ENCODE measurements at regions not wholly inside any gene's neighbourhood (a gene's known extent, or its start where the extent isn't known, plus 50 kb on each side); places are given as distances from the start of the nearest gene placed in this dataset.

GRCh38 chr3:66747696-66748095, 246.9 kb upstream of the LRIG1 start:
- Histone ChIP-seq H3K4me1 (ENCODE audit: insufficient read depth, low read length, poor library complexity, severe bottlenecking) (no peaks in the 10 kb centered on the region), H3K4me3 (ENCODE audit: low read depth, low read length, poor library complexity, severe bottlenecking) (no peak overlapping the region), H3K27me3 (replicated peaks; ENCODE audit: insufficient read depth, low read depth, low read length, poor library complexity) (no peaks in the 10 kb centered on the region), H3K27ac (ENCODE audit: low read depth, low read length, poor library complexity, severe bottlenecking) (no peak overlapping the region), H3K36me3 (ENCODE audit: insufficient read depth, low read length, poor library complexity, severe bottlenecking) (no peaks in the 10 kb centered on the region), H3K9me3 (ENCODE audit: low read depth, low read length, poor library complexity, severe bottlenecking) (no peaks in the 10 kb centered on the region)
- intact Hi-C loops (cut with micrococcal nuclease; ENCODE audit: unreplicated experiment) = no loop called here
- no TSS peak for BruUV-seq (replicated peaks)
- TF ChIP-seq CTCF (conservative IDR thresholded peaks at IDR 0.05; ENCODE audit: low read depth, low read length) (no peak), EZH2 (IDR thresholded peaks at IDR 0.05; ENCODE audit: borderline replicate concordance, low read depth, low read length, poor library complexity, severe bottlenecking) (no peak)
- CTCF ChIA-PET = no interaction called here
- DNase-seq (ENCODE audit: low spot score) = no peak
- POLR2A ChIA-PET (ENCODE audit: low non-redundant PET) = no interaction called here

- ChIA-PET CTCF (no interaction called here), POLR2A (ENCODE audit: low non-redundant PET) (no interaction called here)
- Histone ChIP-seq H3K4me1 (ENCODE audit: insufficient read depth, low read length, poor library complexity, severe bottlenecking) (no peaks in the 10 kb centered on the region), H3K27ac (ENCODE audit: low read depth, low read length, poor library complexity, severe bottlenecking) (no peak overlapping the region), H3K4me3 (ENCODE audit: low read depth, low read length, poor library complexity, severe bottlenecking) (no peak overlapping the region), H3K27me3 (replicated peaks; ENCODE audit: insufficient read depth, low read depth, low read length, poor library complexity) (no peaks in the 10 kb centered on the region), H3K9me3 (ENCODE audit: low read depth, low read length, poor library complexity, severe bottlenecking) (no peaks in the 10 kb centered on the region), H3K36me3 (ENCODE audit: insufficient read depth, low read length, poor library complexity, severe bottlenecking) (no peaks in the 10 kb centered on the region)
- intact Hi-C loops (cut with micrococcal nuclease; ENCODE audit: unreplicated experiment) = no loop called here
- no TSS peak for BruUV-seq (replicated peaks)
- TF ChIP-seq EZH2 (IDR thresholded peaks at IDR 0.05; ENCODE audit: borderline replicate concordance, low read depth, low read length, poor library complexity, severe bottlenecking) = no peak
- 0 out of 2 replicates have a peak, but pooled peaks have one; percentile 15 for TF ChIP-seq CTCF (conservative IDR thresholded peaks at IDR 0.05; ENCODE audit: low read depth, low read length)
- no peak for DNase-seq (ENCODE audit: low spot score)
Measured at GRCh38 chr3:66748175-66748876, 247.5 kb upstream of the LRIG1 start.

- no peaks in the 10 kb centered on the region for H3K27me3 ChIP-seq (replicated peaks; ENCODE audit: insufficient read depth, low read depth, low read length, poor library complexity)
- intact Hi-C loops (cut with micrococcal nuclease; ENCODE audit: unreplicated experiment) = no loop called here
- no peaks in the 10 kb centered on the region for H3K9me3 ChIP-seq (ENCODE audit: low read depth, low read length, poor library complexity, severe bottlenecking)
- DNase-seq (ENCODE audit: low spot score) = no peak
- no peak for TF ChIP-seq EZH2 (IDR thresholded peaks at IDR 0.05; ENCODE audit: borderline replicate concordance, low read depth, low read length, poor library complexity, severe bottlenecking)
- no peak for TF ChIP-seq CTCF (conservative IDR thresholded peaks at IDR 0.05; ENCODE audit: low read depth, low read length)
- no TSS peak for BruUV-seq (replicated peaks)
- no peak overlapping the region for H3K4me3 ChIP-seq (ENCODE audit: low read depth, low read length, poor library complexity, severe bottlenecking)
- H3K36me3 ChIP-seq (ENCODE audit: insufficient read depth, low read length, poor library complexity, severe bottlenecking) = no peaks in the 10 kb centered on the region
- H3K27ac ChIP-seq (ENCODE audit: low read depth, low read length, poor library complexity, severe bottlenecking) = no peak overlapping the region
- CTCF ChIA-PET = no interaction called here
- no peaks in the 10 kb centered on the region for H3K4me1 ChIP-seq (ENCODE audit: insufficient read depth, low read length, poor library complexity, severe bottlenecking)
- POLR2A ChIA-PET (ENCODE audit: low non-redundant PET) = no interaction called here
Measured at GRCh38 chr3:66751842-66752241, 246.3 kb upstream of the KBTBD8 start.
